Brain microvascular endothelial cell (primary cell): ENCODE measurements at regions not wholly inside any gene's neighbourhood (a gene's known extent, or its start where the extent isn't known, plus 50 kb on each side); places are given as distances from the start of the nearest gene placed in this dataset.

ENCODE experiments used
- DNase-seq: peaks from one replicate; pipeline ENCODE4 v3.0.0-alpha.2; 2020
- H3K27ac ChIP-seq: fragments of 250-450 bp; sonication (Bioruptor Pico); 2 replicates; pipeline ENCODE4 v1.5.1; 2020; ENCODE audit warnings: mild to moderate bottlenecking, moderate library complexity
- H3K27me3 ChIP-seq: fragments of 250-450 bp; sonication (Bioruptor Pico); replicated peaks from 2 replicates; pipeline ENCODE4 v1.5.1; 2020; ENCODE audit warnings: mild to moderate bottlenecking
- H3K36me3 ChIP-seq: fragments of 250-450 bp; sonication (Bioruptor Pico); replicated peaks from 2 replicates; pipeline ENCODE4 v1.5.1; 2020; ENCODE audit warnings: mild to moderate bottlenecking
- H3K4me3 ChIP-seq: 2 replicates; pipeline ENCODE4 v1.5.1; 2011; ENCODE audit warnings: low read depth, mild to moderate bottlenecking, control low read depth, low read length, moderate library complexity
- CTCF ChIP-seq: IDR thresholded peaks from 2 replicates; pipeline ENCODE4 v1.5.1; 2011; ENCODE audit warnings: low read depth, mild to moderate bottlenecking, moderate library complexity, low read length, control low read depth, inconsistent platforms; ENCODE audit errors: missing control alignments
- in situ Hi-C: cut with HindIII; loops from 2 replicates; pipeline ENCODE4 v1.10.0; 2017; ENCODE audit warnings: low sequenced_read_pairs, low pct_ligation_motif_present

- H3K27ac ChIP-seq, result no peak overlapping the region
- H3K27me3 ChIP-seq, result no peaks in the 10 kb centered on the region
- no peaks in the 10 kb centered on the region for H3K36me3 ChIP-seq
- H3K4me3 ChIP-seq, result no peak overlapping the region
- in situ Hi-C loops, result no loop called here
- no peak for DNase-seq
- no peak for TF ChIP-seq CTCF
Observed at GRCh38 chr1:199303035-199303434, 664.2 kb downstream of the PTPRC start.

GRCh38 chr1:199305053-199305452 is 666.2 kb downstream of the PTPRC start:
- no peak for DNase-seq
- Histone ChIP-seq H3K36me3 (no peaks in the 10 kb centered on the region), H3K27me3 (no peaks in the 10 kb centered on the region), H3K27ac (no peak overlapping the region), H3K4me3 (no peak overlapping the region)
- no peak for TF ChIP-seq CTCF
- in situ Hi-C loops, result no loop called here

GRCh38 chr1:199307496-199308264 is 668.8 kb downstream of the PTPRC start:
- DNase-seq, result no peak
- in situ Hi-C loops, result no loop called here
- Histone ChIP-seq H3K36me3 (no peaks in the 10 kb centered on the region), H3K27me3 (no peaks in the 10 kb centered on the region), H3K4me3 (no peak overlapping the region), H3K27ac (no peak overlapping the region)
- TF ChIP-seq CTCF, result no peak

GRCh38 chr1:199308349-199308846 is 669.6 kb downstream of the PTPRC start:
- Histone ChIP-seq H3K4me3 (no peak overlapping the region), H3K27me3 (no peaks in the 10 kb centered on the region), H3K36me3 (no peaks in the 10 kb centered on the region), H3K27ac (no peak overlapping the region)
- DNase-seq, result no peak
- no peak for TF ChIP-seq CTCF
- in situ Hi-C loops, result no loop called here

- DNase-seq, result no peak
- H3K4me3 ChIP-seq, result no peak overlapping the region
- no peaks in the 10 kb centered on the region for H3K27me3 ChIP-seq
- no peaks in the 10 kb centered on the region for H3K36me3 ChIP-seq
- no peak for TF ChIP-seq CTCF
- H3K27ac ChIP-seq, result no peak overlapping the region
- in situ Hi-C loops, result no loop called here
Observed at GRCh38 chr1:199310708-199311107, 671.9 kb downstream of the PTPRC start.
